ENCODE measurements at regions not wholly inside any gene's neighbourhood (a gene's known extent, or its start where the extent isn't known, plus 50 kb on each side); places are given as distances from the start of the nearest gene placed in this dataset.
"Not testable (repeated sequence)": the region's sequence is repeated elsewhere in the genome, so short reads cannot be mapped to it uniquely, and the experiment has no call there.

DNA sequence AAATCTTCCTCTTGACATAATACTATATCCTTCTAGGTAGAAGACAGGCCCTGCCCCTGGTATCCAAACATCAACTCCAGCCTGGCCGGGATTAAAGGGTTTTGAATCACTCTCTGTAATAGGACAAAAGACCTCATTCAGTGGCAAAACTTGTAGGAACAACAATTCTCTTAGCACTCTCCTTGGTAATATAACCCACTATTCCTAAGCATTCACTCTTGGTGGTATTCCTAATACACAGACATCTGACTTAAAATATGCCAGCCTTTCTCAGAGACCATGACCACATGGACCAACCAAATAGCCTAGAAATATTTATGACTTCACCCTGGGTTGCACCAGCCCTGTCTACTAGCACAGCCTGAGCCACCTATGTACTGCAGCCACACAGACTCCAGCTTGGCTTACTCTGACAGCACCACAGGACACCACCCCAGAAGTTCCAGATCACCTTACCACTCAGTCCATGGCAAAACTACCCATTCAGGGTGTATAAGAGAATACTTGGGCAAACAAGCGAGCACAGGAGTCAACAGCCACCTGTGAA lies 244.9 kb upstream of the NEBL start:
- no peak for DNase-seq (ENCODE audit: low read depth in 2 of 2)

DNA sequence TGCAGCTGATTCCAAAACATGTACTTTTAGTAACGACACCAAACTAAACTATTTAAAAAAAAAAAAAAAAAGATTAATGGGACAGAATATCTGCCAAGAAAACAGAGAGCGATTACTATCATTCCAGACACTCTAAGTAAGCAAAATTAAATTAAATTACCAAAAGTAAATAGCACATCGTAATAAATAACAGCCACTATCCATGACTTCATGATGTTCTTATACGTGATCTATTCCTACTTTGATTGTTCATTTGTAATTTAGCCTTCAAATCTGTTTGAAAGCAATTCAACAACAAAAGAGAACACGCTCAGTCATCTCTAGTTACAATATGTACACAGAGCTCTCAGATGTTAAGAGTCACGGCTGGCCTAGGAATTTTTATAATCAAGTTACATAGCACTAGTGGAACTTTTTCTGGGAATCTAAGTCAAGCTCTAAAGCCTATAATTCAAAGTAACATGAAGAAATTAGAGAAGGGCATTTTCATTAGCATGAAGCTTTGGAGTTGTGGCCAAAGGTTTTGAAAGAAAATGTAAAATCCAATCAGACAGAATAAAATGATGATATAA lies 241.7 kb upstream of the NEBL start:
- no peak for DNase-seq (ENCODE audit: low read depth in 2 of 2)

DNA sequence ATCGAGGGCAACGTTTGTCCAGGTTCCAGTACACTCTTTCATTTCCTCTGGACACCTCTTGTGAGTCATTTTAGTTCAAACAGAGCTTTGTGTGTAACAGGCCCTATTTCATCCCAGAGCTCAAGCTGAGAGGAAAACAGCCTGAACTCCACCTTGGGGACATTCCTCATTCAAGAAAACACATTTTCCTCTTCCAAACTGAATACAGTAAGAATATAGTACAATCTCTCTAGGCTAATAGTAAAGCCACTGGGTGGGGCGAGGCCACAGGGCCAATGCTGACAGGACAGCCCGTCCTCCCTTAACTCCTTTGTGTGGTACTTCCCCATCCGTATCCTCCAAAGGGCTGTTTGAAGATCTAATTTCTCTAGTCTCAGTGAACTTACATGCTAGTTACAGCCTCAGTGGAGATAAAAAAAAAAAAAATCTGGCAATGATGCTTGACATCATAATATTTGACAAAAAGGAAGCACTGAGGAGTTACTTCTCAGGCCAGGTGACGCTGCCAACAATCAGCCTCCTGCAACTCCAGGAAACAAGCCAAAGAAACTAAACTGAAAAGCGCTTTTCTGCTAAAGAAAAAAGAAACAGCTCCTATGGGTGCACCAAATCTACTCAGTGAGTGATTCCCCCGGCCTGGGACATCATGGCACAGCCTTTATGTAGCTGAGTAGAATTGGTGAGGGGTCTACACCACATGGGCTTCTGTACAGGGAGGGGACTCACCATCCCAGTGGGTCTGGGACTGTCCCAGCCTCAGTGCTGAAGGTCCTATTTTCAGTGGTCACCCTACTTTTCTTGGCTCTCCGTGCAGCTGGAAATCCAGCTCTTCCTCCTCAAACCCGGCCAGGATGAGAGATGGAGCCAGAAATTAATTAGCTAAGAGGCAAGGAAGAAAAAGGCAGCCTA lies 238.2 kb upstream of the NEBL start:
- no peak for DNase-seq (ENCODE audit: low read depth in 2 of 2)

DNA sequence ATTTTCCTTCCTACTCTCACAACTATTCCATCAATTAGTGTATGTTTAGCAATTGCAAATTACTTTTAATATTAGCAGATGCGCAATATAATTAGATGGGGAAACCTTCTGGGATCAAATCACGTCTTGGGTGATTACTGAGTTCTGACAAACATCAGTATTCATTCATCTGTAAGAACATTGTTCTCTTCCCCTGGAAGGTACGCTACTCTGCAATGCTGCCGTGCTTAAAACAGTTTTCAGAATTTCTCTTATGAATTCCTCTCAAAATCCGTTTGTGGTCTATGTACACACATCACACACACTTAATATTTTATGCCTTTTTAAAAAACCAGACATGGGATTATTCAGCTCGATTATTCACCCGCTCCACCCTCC lies 237.5 kb upstream of the NEBL start:
- no peak for DNase-seq (ENCODE audit: low read depth in 2 of 2)

DNA sequence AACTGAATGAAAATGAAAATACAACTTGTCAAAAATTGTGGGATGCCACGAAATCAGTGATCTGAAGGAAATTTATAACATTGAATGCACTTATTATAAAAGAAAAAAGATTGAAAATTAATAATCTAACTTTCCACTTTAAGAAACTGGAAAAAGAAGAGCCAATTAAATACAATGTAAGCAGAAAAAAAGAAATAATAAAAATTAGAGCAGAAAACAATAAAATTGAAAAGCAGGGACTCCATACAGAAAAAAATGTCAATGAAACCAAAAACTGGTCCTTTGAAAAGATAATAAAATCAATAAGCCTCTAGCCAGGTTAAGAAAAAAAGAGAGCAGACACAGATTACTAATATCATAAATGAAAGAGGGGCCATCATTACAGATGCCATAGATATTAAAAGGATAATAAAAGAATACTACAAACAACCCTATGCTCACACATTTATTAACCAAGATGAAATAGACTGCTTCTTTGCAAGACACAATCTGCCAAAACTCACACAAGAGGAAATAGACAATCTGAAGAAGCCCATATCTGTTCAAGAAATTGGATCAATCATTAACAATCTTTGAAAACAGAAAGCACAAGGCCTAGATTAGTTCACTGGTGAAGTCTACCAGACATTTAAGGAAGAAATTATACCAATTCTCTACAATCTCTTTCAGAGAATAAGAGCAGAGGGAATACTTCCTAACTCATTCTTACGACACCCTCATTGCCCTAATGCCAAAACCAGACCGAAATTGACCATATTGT lies 233.8 kb upstream of the NEBL start:
- DNase-seq (ENCODE audit: low read depth in 2 of 2), result no peak

- DNase-seq (ENCODE audit: low read depth in 2 of 2), result no peak
Measured at GRCh38 chr10:21130108-21130507, 233.0 kb upstream of the NEBL start.

DNA sequence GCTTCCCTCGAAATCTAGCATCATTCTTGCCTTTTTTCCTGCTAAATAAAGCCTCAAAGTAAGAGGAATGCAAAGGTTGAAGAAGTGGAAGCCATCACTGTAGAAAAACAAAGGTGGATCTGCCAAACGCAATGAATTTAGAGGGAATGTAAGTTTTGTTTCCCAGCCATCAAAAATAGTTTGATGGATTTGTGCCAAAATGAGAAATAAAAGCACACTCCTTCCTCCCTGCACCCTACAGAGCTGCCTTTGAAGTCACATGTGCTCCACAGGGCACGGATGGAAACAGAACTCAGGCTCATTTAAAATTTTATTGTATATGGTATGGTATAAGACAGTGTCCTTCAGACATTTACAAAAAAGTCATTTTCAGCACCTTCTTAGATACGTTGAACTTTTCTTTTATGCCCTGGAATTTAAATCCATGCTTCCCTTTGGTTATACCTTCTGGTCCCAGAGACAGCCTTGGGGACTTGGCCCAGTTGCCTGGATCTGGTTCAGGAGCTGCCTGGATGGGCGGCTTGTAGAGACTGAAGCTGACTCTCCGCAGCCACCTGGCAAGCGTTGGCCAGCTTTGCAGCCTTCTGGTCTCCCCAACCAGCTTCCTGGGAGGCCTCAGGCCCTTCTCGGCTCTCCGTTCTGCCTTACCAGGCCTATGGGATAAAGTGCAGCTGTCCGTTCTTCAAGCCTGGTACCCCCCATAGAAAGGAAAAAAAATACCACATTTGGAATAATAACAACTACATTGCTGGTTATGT lies 228.5 kb upstream of the NEBL start:
- DNase-seq (ENCODE audit: low read depth in 2 of 2), result no peak

DNA sequence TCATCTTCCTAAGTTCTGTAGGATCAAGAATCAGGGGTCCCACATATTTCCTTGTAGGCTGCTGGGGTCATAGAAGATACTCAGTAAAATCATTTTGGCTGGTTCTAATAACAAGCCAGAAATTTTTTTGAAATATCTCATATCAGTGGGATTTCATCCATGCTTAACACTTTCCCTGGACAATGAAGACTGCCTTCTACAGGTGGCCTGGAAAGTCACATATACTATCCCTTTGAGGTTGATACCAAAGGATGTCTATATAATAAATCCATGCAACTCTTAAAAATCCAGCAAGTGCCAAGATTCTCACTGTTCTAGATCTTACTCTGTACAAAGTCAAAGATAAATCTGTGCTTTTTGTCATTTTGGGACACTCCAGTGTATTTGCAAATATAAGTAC lies 225.8 kb upstream of the NEBL start:
- DNase-seq (ENCODE audit: low read depth in 2 of 2), result no peak

GRCh38 chr10:21121822-21122221 lies 224.7 kb upstream of the NEBL start:
- not testable (repeated sequence) for DNase-seq (ENCODE audit: low read depth in 2 of 2)

- DNase-seq (ENCODE audit: low read depth in 2 of 2), result no peak
Measured at GRCh38 chr10:21114683-21115082, 217.6 kb upstream of the NEBL start.

DNA sequence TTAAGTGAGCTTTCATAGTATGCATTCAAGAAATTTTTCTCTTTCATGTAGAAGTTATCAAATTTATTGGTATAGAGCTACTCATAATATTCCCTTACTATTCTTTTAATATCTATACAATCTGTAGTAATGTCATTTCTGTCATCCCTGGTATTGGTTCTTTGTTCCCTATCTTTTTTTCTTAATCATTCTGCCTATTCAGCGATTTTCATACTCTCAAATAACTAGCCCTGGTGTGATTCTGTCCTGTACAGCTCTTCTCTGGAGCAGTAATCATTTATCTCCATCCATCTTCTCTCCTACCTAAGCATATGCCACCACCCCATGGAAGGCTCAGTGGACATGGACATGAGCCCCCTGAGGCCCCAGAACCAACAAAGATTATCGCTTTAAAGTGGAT lies 213.2 kb upstream of the NEBL start:
- DNase-seq (ENCODE audit: low read depth in 2 of 2), result no peak

GRCh38 chr10:21106931-21107330 lies 209.8 kb upstream of the NEBL start:
- not testable (repeated sequence) for DNase-seq (ENCODE audit: low read depth in 2 of 2)

DNA sequence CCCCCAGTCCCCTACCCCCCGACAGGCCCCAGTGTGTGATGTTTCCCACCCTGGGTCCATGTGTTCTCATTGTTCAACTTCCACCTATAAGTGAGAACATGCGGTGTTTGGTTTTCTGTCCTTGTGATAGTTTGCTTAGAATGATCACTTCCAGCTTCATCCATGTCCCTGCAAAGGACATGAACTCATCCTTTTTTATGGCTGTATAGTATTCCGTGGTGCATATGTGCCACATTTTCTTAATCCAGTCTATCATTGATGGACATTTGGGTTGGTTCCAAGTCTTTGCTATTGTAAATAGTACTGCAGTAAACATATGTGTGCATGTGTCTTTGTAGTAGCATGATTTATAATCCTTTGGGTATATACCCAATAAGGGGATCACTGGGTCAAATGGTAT lies 208.2 kb upstream of the NEBL start:
- DNase-seq (ENCODE audit: low read depth in 2 of 2), result not testable (repeated sequence)

DNA sequence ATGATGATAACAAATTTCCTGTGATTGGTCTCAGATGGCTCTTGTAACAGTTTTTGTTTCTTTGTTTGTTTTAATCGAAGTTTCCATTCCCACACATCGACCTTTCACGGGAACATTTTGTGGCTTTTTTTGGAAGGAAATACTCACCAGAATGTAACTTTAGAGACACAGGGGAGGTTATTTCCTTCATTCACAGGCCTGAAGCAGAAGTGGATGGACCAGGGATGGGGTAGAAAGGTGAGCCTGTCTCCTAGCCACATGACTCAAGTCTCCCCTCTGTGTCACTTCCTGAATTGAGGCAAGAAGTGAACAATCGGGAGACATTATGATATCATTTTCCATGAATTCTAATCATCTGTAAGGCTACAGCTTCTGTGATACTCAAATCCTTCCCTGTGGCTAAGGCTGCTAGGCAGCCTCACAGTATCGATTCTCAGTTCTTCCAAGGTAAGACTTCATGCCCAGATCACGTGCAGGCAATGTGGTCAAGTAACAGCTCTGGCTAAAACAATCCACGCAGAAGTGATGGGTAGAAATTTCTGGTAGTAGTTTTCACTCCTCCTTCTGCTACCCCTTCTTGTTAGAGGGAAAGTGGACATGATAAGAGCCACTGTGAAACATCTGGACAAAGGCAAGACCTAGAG lies 203.9 kb upstream of the NEBL start:
- DNase-seq (ENCODE audit: low read depth in 2 of 2), result no peak

GRCh38 chr10:21100190-21100589 lies 203.1 kb upstream of the NEBL start:
- no peak for DNase-seq (ENCODE audit: low read depth in 2 of 2)

- no peak for DNase-seq (ENCODE audit: low read depth in 2 of 2)
Measured at GRCh38 chr10:21099291-21100062, 202.4 kb upstream of the NEBL start.

GRCh38 chr10:21097926-21098355 lies 200.8 kb upstream of the NEBL start:
- DNase-seq (ENCODE audit: low read depth in 2 of 2), result no peak

DNA sequence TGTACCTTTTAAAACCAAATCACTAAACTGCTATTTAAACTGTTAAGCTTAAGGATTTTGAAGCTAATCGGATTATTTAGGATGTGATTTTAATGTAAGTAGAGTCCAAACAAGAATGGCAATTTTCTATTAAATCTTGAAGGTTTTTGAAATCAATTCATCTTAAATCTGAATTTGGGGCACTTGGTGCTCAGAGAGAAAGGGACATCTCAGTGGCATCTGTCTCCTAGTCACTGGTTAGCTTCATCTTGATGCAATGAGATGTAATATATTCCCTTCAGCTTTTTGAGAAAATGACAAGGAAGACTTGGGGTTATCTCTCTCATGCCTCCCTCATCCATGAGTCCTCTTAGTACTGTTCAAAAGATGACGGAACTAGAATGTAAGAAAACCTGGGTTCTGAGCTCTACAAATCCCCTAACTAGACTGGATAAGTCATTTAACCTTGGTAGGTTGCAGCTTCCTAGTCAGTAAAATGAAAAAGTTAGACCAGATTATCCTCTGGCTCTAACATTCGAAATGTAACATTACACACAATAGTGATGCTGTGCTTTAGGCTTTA lies 198.5 kb upstream of the NEBL start:
- DNase-seq (ENCODE audit: low read depth in 2 of 2), result no peak

GRCh38 chr10:21095073-21095472 lies 198.0 kb upstream of the NEBL start:
- no peak for DNase-seq (ENCODE audit: low read depth in 2 of 2)
